WTC11 (cell line): ENCODE measurements at regions not wholly inside any gene's neighbourhood (a gene's known extent, or its start where the extent isn't known, plus 50 kb on each side); places are given as distances from the start of the nearest gene placed in this dataset.
A peak's percentile ranks its signal among the peaks of the same experiment; 100 is the strongest.

Source experiments
- ATAC-seq: fragments of 200-7000 bp; cut with Tn5 transposase; 2 replicates; pipeline ENCODE4 v1.10.0; 2021; ENCODE audit warnings: mild to moderate bottlenecking, moderate library complexity
- CTCF ChIA-PET: fragments of 300-600 bp; sonication (Branson Sonifier 250); formaldehyde crosslinking; loops from one replicate; lab custom pipeline; 2021; ENCODE audit warnings: antibody characterized with exemption; lab: Charles Lee
- POLR2A ChIA-PET: fragments of 350-600 bp; sonication (Branson Sonifier 250); formaldehyde crosslinking; loops from one replicate; lab custom pipeline; 2021; ENCODE audit warnings: antibody characterized with exemption; lab: Charles Lee
- DNase-seq: peaks from one replicate; pipeline ENCODE4 v3.0.0; 2021; ENCODE audit warnings: low spot score
- H3K27ac Mint-ChIP-seq: 2 replicates; pipeline ENCODE4 v1.8.0; 2021; ENCODE audit warnings: mixed read lengths
- H3K27me3 Mint-ChIP-seq: 2 replicates; pipeline ENCODE4 v1.8.0; 2021; ENCODE audit warnings: low read depth, mild to moderate bottlenecking, moderate library complexity, mixed read lengths
- H3K36me3 Mint-ChIP-seq: 2 replicates; pipeline ENCODE4 v1.8.0; 2021; ENCODE audit warnings: mixed read lengths
- H3K4me1 Mint-ChIP-seq: 2 replicates; pipeline ENCODE4 v1.8.0; 2022; ENCODE audit warnings: mixed read lengths
- H3K4me3 Mint-ChIP-seq: 2 replicates; pipeline ENCODE4 v1.8.0; 2021; ENCODE audit warnings: mild to moderate bottlenecking, moderate library complexity, mixed read lengths
- H3K9me3 Mint-ChIP-seq: 2 replicates; pipeline ENCODE4 v1.8.0; 2021; ENCODE audit warnings: mixed read lengths
- CTCF ChIP-seq: fragments of 200-600 bp; IDR thresholded peaks from 2 replicates; pipeline ENCODE4 v1.8.0; 2022; ENCODE audit warnings: antibody characterized with exemption
- FOXK1 ChIP-seq: sonication (generic); formaldehyde crosslinking; IDR thresholded peaks from 2 replicates; pipeline ENCODE4 v1.8.0; 2022; ENCODE audit warnings: mild to moderate bottlenecking, moderate library complexity, missing genetic modification reagents
- GTF2I ChIP-seq: fragments of 250-450 bp; sonication (Bioruptor Pico); conservative IDR thresholded peaks from 2 replicates; pipeline ENCODE4 v1.4.0; 2021; ENCODE audit warnings: mild to moderate bottlenecking
- HMGXB4 ChIP-seq: sonication (generic); formaldehyde crosslinking; IDR thresholded peaks from 2 replicates; pipeline ENCODE4 v1.8.1; 2023; ENCODE audit warnings: mild to moderate bottlenecking, moderate library complexity, missing genetic modification reagents
- IRF1 ChIP-seq: sonication (generic); formaldehyde crosslinking; IDR thresholded peaks from 2 replicates; pipeline ENCODE4 v1.8.0; 2023; ENCODE audit warnings: missing genetic modification reagents
- OVOL2 ChIP-seq: fragments of 250-450 bp; sonication (Bioruptor Pico); IDR thresholded peaks from 2 replicates; pipeline ENCODE4 v1.9.0; 2021; ENCODE audit warnings: mild to moderate bottlenecking, borderline replicate concordance
- TCF7 ChIP-seq: sonication (generic); formaldehyde crosslinking; IDR thresholded peaks from 2 replicates; pipeline ENCODE4 v1.8.0; 2022; ENCODE audit warnings: mild to moderate bottlenecking, low read depth, missing genetic modification reagents, moderate library complexity
- TP53 ChIP-seq: sonication (generic); formaldehyde crosslinking; IDR thresholded peaks from 2 replicates; pipeline ENCODE4 v1.8.1; 2023; ENCODE audit warnings: mild to moderate bottlenecking, missing genetic modification reagents
- ZNF219 ChIP-seq: sonication (generic); formaldehyde crosslinking; IDR thresholded peaks from 2 replicates; pipeline ENCODE4 v1.8.0; 2023; ENCODE audit warnings: missing genetic modification reagents, mild to moderate bottlenecking, borderline replicate concordance
- ZNF396 ChIP-seq: fragments of 250-450 bp; sonication (Bioruptor Pico); IDR thresholded peaks from 2 replicates; pipeline ENCODE4 v1.8.0; 2021; ENCODE audit warnings: mild to moderate bottlenecking, moderate library complexity, borderline replicate concordance
- ZNF423 ChIP-seq: fragments of 250-450 bp; sonication (Bioruptor Pico); IDR thresholded peaks from 2 replicates; pipeline ENCODE4 v2.1.2; 2022; ENCODE audit warnings: mild to moderate bottlenecking, moderate library complexity
- ZNF512 ChIP-seq: sonication (generic); formaldehyde crosslinking; IDR thresholded peaks from 2 replicates; pipeline ENCODE4 v1.8.1; 2022; ENCODE audit warnings: missing genetic modification reagents, borderline replicate concordance

GRCh38 chr4:177052211-177052934, 257.3 kb upstream of the NEIL3 start (continued):
- TF ChIP-seq ZNF396 (CRISPR knock-in tag) (no peak), TP53 (CRISPR knock-in tag) (no peak), OVOL2 (CRISPR knock-in tag) (no peak), ZNF219 (CRISPR knock-in tag) (no peak), IRF1 (CRISPR knock-in tag) (no peak)

- ChIA-PET POLR2A (interaction anchor here (0.5 kb wide), 1 partner anchor 22 kb away, joined by 3 read pairs; no protein-coding TSS in a partner anchor), CTCF (interaction anchor here (3.3 kb wide), 1 partner anchor 10 kb away, joined by 21 read pairs; no protein-coding TSS in a partner anchor)
- no peaks in the 10 kb centered on the region for H3K4me1 Mint-ChIP-seq
- DNase-seq: no peak
- H3K27ac Mint-ChIP-seq: no peak overlapping the region
- no peak for ATAC-seq
- no peaks in the 10 kb centered on the region for H3K27me3 Mint-ChIP-seq
- H3K4me3 Mint-ChIP-seq: no peak overlapping the region
- no peak for TF ChIP-seq HMGXB4
- TF ChIP-seq, all 79 proteins: peak for 0
- Mint-ChIP-seq H3K9me3 (peaks cover 13% of the 10 kb centered on the region), H3K36me3 (no peaks in the 10 kb centered on the region)
Observed at GRCh38 chr4:177057186-177057585, 252.5 kb upstream of the NEIL3 start.

GRCh38 chr4:177064116-177064515, 245.6 kb upstream of the NEIL3 start:
- Mint-ChIP-seq H3K27ac (no peak overlapping the region), H3K4me3 (no peak overlapping the region), H3K4me1 (peaks cover 8% of the 10 kb centered on the region), H3K36me3 (no peaks in the 10 kb centered on the region), H3K9me3 (peaks cover 13% of the 10 kb centered on the region), H3K27me3 (no peaks in the 10 kb centered on the region)
- no peak for TF ChIP-seq ZNF512
- ChIA-PET POLR2A (no interaction called here), CTCF (interaction anchor here (1.0 to 2.4 kb wide), 6 partner anchors 11 to 317 kb away, joined by 3 to 22 read pairs (median 5); no protein-coding TSS in a partner anchor)
- DNase-seq (no peak), ATAC-seq (no peak)

- Mint-ChIP-seq H3K27ac (no peak overlapping the region), H3K27me3 (no peaks in the 10 kb centered on the region), H3K9me3 (peaks cover 11% of the 10 kb centered on the region), H3K4me1 (peaks cover 8% of the 10 kb centered on the region), H3K4me3 (no peak overlapping the region), H3K36me3 (no peaks in the 10 kb centered on the region)
- ChIA-PET POLR2A (no interaction called here), CTCF (interaction anchor here (1.1 to 2.4 kb wide), 5 partner anchors 10 to 316 kb away, joined by 4 to 22 read pairs (median 5); no protein-coding TSS in a partner anchor)
- DNase-seq: peak; percentile 16
- ATAC-seq: peak; percentile 87
- TF ChIP-seq TCF7 (CRISPR knock-in tag) (no peak), ZNF423 (CRISPR knock-in tag) (no peak), FOXK1 (no peak), TP53 (CRISPR knock-in tag) (no peak), GTF2I (no peak), CTCF (no peak)
Observed at GRCh38 chr4:177064729-177065394, 244.8 kb upstream of the NEIL3 start.
